NT2/D1 (cell line): ENCODE measurements at regions not wholly inside any gene's neighbourhood (a gene's known extent, or its start where the extent isn't known, plus 50 kb on each side); places are given as distances from the start of the nearest gene placed in this dataset.

Experiments
- SUZ12 ChIP-seq: IDR thresholded peaks from 2 replicates; pipeline ENCODE4 v1.6.1; 2011; ENCODE audit not compliant: insufficient read length, insufficient read depth; ENCODE audit errors: extremely low read depth
- ZNF274 ChIP-seq: IDR thresholded peaks from 2 replicates; pipeline ENCODE4 v1.6.1; 2011; ENCODE audit warnings: mild to moderate bottlenecking, low read depth, low read length

DNA sequence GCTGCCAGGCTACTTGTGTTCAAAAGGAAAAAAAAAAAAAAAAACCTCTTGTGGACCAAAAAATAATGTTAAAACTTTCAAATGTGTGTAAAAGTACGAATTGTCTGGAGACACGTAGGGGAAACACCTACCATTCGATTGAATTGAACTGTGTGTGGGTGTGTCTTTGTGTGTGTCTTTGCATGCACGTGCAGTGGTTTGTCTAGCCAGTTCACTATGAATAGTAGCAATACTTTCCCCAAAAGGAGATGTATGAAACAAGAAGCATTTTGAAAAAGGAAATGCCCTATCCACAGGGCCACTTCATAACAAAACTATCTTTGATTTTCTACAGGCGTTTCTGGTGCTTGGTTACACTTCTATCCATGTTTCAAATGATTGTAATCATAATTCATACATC, 186.8 kb downstream of the RPRM start:
- TF ChIP-seq ZNF274, result no peak
- no peak for TF ChIP-seq SUZ12
